PC-9 (cell line): ENCODE measurements at regions not wholly inside any gene's neighbourhood (a gene's known extent, or its start where the extent isn't known, plus 50 kb on each side); places are given as distances from the start of the nearest gene placed in this dataset.

Experiments used
- EZH2 ChIP-seq: fragments of 200-600 bp; sonication (generic); IDR thresholded peaks from 2 replicates; pipeline ENCODE4 v1.8.0; 2017; ENCODE audit warnings: antibody characterized with exemption, low read depth
- TF ChIP-seq, protein P1 (sequence below): fragments of 200-600 bp; sonication (generic); conservative IDR thresholded peaks from 2 replicates; pipeline ENCODE4 v1.6.1; 2017; ENCODE audit warnings: mixed run types, antibody characterized with exemption, mild to moderate bottlenecking, moderate library complexity

DNA sequence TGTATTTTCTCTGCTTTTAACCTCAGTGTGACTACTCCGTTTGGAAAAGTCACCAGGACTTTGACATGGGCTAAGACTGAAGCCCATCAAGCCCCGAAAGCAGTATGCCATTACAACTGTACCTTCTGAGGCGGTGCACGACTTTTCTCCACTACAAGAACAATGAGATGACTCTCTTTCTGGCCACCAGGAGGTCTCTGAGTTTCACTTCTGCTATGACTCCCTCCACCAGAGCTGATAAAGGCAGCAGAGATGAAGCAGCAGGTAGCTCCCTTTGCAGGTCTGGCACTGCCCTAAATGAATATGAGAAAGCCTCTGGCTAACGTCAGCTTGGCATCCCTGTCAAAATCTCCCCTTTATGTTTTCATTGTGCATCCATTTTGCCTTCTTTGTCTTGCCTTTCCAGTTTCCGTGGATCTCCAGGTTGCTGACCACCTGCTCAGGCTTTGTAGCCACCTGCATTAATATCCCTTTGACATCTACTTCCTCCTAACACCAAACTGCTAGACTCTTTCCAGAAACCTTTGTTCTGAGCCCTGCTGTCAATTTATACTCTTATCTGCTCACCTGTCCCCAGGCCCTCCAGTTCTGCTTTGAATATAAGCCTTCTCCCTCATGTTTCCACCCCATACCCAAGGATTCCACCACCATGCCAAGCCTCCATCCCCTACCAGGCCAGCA is 221.7 kb downstream of the ZNF608 start:
- TF ChIP-seq, protein P1, sequence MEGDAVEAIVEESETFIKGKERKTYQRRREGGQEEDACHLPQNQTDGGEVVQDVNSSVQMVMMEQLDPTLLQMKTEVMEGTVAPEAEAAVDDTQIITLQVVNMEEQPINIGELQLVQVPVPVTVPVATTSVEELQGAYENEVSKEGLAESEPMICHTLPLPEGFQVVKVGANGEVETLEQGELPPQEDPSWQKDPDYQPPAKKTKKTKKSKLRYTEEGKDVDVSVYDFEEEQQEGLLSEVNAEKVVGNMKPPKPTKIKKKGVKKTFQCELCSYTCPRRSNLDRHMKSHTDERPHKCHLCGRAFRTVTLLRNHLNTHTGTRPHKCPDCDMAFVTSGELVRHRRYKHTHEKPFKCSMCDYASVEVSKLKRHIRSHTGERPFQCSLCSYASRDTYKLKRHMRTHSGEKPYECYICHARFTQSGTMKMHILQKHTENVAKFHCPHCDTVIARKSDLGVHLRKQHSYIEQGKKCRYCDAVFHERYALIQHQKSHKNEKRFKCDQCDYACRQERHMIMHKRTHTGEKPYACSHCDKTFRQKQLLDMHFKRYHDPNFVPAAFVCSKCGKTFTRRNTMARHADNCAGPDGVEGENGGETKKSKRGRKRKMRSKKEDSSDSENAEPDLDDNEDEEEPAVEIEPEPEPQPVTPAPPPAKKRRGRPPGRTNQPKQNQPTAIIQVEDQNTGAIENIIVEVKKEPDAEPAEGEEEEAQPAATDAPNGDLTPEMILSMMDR: no peak
- TF ChIP-seq EZH2: no peak
